ENCODE measurements at regions not wholly inside any gene's neighbourhood (a gene's known extent, or its start where the extent isn't known, plus 50 kb on each side); places are given as distances from the start of the nearest gene placed in this dataset.

- Histone ChIP-seq H4K20me1 (ENCODE audit: insufficient read depth) (no peaks in the 10 kb centered on the region), H3K36me3 (ENCODE audit: control insufficient read depth in 1 of 2, insufficient read depth in 2 of 2, low read length in 2 of 2) (no peaks in the 10 kb centered on the region), H3K4me1 (ENCODE audit: control insufficient read depth in 1 of 2, insufficient read depth in 2 of 2, low read length in 2 of 2) (no peaks in the 10 kb centered on the region), H3K27me3 (ENCODE audit: insufficient read depth, low read length) (no peaks in the 10 kb centered on the region), H3K9me2 (ENCODE audit: insufficient read depth) (no peaks in the 10 kb centered on the region), H2AFZ (ENCODE audit: low read depth, low read length, poor library complexity, severe bottlenecking) (no peak overlapping the region), H3K4me3 (replicated peaks in 1 of 2; ENCODE audit: low read depth in 1 of 2, low read length in 2 of 2) (no peak overlapping the region), H3K4me2 (ENCODE audit: low read length) (no peak overlapping the region), H3K9me3 (ENCODE audit: control insufficient read depth in 1 of 2, insufficient read depth in 1 of 2, low read depth in 1 of 2, low read length in 2 of 2) (no peaks in the 10 kb centered on the region), H3K27ac (ENCODE audit: low read depth, low read length) (no peak overlapping the region), H3K79me2 (ENCODE audit: insufficient read depth, low read length) (no peaks in the 10 kb centered on the region), H3K9ac (ENCODE audit: low read length) (no peak overlapping the region)
- RAD21 ChIA-PET (ENCODE audit: low non-redundant PET in 1 of 2, low total read pairs in 2 of 2, uncharacterized antibody in 2 of 2, unreplicated experiment in 2 of 2), result no interaction called here
- TF ChIP-seq ELF1 (IDR thresholded peaks at IDR 0.05; ENCODE audit: borderline replicate concordance, low read depth) (no peak), POLR2A (IDR thresholded peaks at IDR 0.05; ENCODE audit: borderline replicate concordance, extremely low read depth, insufficient read depth, insufficient read length) (no peak), MAX (IDR thresholded peaks at IDR 0.05) (no peak), ATF3 (IDR thresholded peaks at IDR 0.05) (no peak), EGR1 (IDR thresholded peaks at IDR 0.05; ENCODE audit: low read depth) (no peak), ZBTB33 (IDR thresholded peaks at IDR 0.05; ENCODE audit: extremely low read depth, insufficient replicate concordance, low read length) (no peak), CBX3 (IDR thresholded peaks at IDR 0.05; ENCODE audit: low read depth) (no peak), RAD21 (IDR thresholded peaks at IDR 0.05; ENCODE audit: low read depth) (no peak), JUND (IDR thresholded peaks at IDR 0.05) (no peak), POLR2AphosphoS5 (IDR thresholded peaks at IDR 0.05; ENCODE audit: low read depth, low read length) (no peak), ZNF274 (IDR thresholded peaks at IDR 0.05; ENCODE audit: low read depth, low read length) (no peak), FOSL1 (IDR thresholded peaks at IDR 0.05; ENCODE audit: low read depth) (no peak), EZH2 (IDR thresholded peaks at IDR 0.05) (no peak), SRF (IDR thresholded peaks at IDR 0.05; ENCODE audit: low read depth) (no peak), CEBPB (IDR thresholded peaks at IDR 0.05; ENCODE audit: low read depth) (no peak), SP1 (IDR thresholded peaks at IDR 0.05; ENCODE audit: low read depth) (no peak), TCF7L2 (IDR thresholded peaks at IDR 0.05; ENCODE audit: borderline replicate concordance, extremely low read depth, insufficient read depth, insufficient read length) (no peak)
- TF ChIP-seq, protein P1, sequence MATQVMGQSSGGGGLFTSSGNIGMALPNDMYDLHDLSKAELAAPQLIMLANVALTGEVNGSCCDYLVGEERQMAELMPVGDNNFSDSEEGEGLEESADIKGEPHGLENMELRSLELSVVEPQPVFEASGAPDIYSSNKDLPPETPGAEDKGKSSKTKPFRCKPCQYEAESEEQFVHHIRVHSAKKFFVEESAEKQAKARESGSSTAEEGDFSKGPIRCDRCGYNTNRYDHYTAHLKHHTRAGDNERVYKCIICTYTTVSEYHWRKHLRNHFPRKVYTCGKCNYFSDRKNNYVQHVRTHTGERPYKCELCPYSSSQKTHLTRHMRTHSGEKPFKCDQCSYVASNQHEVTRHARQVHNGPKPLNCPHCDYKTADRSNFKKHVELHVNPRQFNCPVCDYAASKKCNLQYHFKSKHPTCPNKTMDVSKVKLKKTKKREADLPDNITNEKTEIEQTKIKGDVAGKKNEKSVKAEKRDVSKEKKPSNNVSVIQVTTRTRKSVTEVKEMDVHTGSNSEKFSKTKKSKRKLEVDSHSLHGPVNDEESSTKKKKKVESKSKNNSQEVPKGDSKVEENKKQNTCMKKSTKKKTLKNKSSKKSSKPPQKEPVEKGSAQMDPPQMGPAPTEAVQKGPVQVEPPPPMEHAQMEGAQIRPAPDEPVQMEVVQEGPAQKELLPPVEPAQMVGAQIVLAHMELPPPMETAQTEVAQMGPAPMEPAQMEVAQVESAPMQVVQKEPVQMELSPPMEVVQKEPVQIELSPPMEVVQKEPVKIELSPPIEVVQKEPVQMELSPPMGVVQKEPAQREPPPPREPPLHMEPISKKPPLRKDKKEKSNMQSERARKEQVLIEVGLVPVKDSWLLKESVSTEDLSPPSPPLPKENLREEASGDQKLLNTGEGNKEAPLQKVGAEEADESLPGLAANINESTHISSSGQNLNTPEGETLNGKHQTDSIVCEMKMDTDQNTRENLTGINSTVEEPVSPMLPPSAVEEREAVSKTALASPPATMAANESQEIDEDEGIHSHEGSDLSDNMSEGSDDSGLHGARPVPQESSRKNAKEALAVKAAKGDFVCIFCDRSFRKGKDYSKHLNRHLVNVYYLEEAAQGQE (IDR thresholded peaks at IDR 0.05; ENCODE audit: low read depth), result no peak
- TF ChIP-seq, protein P2, sequence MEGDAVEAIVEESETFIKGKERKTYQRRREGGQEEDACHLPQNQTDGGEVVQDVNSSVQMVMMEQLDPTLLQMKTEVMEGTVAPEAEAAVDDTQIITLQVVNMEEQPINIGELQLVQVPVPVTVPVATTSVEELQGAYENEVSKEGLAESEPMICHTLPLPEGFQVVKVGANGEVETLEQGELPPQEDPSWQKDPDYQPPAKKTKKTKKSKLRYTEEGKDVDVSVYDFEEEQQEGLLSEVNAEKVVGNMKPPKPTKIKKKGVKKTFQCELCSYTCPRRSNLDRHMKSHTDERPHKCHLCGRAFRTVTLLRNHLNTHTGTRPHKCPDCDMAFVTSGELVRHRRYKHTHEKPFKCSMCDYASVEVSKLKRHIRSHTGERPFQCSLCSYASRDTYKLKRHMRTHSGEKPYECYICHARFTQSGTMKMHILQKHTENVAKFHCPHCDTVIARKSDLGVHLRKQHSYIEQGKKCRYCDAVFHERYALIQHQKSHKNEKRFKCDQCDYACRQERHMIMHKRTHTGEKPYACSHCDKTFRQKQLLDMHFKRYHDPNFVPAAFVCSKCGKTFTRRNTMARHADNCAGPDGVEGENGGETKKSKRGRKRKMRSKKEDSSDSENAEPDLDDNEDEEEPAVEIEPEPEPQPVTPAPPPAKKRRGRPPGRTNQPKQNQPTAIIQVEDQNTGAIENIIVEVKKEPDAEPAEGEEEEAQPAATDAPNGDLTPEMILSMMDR (IDR thresholded peaks at IDR 0.05 in 2 of 3, conservative IDR thresholded peaks at IDR 0.05 in 1 of 3; ENCODE audit: borderline replicate concordance in 1 of 3, insufficient read depth in 1 of 3, low read depth in 2 of 3, low read length in 2 of 3), result no peak
- BruUV-seq (replicated peaks), result no TSS peak
- intact Hi-C loops (cut with micrococcal nuclease), result no loop called here
- POLR2A ChIA-PET, result interaction anchor here (0.7 kb wide), 1 partner anchor 106 kb away, joined by 3 read pairs; no protein-coding TSS in a partner anchor
- CTCF ChIA-PET, result no interaction called here
- ATAC-seq (no peak), DNase-seq (ENCODE audit: low read depth, low spot score) (no peak)
Measured at GRCh38 chr16:72566174-72566573, 394.2 kb upstream of the PMFBP1 start.

Measured in HCT116 (cell line).